ENCODE measurements at regions not wholly inside any gene's neighbourhood (a gene's known extent, or its start where the extent isn't known, plus 50 kb on each side); places are given as distances from the start of the nearest gene placed in this dataset.

DNA sequence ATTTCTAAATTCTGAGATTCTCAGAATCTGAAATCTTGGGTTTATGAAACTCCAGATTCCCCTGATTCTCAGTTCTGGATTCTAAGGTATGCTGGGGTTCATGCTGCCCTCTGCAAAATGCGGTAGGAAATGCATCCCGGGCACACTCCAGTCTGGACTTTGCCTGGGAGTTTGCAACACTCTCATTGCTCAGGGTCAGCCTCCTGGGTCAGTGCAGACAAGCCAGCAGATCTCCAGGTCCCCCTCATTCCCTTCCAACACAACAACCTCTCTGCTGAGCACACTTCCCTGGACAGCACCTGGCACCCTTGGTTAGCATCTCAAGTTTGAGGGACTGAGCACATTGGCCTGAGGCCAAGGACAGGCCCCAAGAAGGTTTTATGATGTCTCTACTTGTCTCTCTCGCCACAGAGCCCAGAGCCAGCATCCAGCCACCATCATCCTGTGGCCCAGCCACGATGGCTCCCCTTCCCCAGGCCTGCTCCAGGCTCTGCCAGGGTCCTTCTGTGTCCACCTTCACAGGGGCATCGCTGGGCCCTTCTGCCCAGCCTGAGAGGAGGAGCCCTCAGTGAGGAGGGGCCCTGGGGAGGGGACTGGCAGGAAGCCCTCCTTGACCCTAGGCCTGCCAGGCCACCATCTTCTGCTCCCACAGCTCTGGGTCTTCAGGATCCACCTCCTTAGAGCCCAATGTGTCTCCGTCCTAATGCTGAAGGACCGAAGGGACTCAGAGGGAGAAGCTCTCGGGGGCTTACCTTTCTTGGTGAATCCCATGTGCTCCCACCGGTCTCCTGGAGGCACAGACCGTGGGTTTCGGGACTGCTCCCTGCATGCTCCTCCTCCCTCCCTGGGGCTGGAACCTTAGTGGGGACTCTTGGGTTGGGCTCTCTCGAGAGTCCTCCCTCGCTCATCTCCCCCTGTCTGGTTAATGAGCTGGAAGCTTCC, 550.7 kb downstream of the PTPRU start:
- TF ChIP-seq POLR2AphosphoS5 (IDR thresholded peaks at IDR 0.05; ENCODE audit: low read depth, low read length) (no peak), TAF1 (IDR thresholded peaks at IDR 0.05; ENCODE audit: borderline replicate concordance, insufficient read depth, low read length) (no peak)
- TF ChIP-seq, protein P1, sequence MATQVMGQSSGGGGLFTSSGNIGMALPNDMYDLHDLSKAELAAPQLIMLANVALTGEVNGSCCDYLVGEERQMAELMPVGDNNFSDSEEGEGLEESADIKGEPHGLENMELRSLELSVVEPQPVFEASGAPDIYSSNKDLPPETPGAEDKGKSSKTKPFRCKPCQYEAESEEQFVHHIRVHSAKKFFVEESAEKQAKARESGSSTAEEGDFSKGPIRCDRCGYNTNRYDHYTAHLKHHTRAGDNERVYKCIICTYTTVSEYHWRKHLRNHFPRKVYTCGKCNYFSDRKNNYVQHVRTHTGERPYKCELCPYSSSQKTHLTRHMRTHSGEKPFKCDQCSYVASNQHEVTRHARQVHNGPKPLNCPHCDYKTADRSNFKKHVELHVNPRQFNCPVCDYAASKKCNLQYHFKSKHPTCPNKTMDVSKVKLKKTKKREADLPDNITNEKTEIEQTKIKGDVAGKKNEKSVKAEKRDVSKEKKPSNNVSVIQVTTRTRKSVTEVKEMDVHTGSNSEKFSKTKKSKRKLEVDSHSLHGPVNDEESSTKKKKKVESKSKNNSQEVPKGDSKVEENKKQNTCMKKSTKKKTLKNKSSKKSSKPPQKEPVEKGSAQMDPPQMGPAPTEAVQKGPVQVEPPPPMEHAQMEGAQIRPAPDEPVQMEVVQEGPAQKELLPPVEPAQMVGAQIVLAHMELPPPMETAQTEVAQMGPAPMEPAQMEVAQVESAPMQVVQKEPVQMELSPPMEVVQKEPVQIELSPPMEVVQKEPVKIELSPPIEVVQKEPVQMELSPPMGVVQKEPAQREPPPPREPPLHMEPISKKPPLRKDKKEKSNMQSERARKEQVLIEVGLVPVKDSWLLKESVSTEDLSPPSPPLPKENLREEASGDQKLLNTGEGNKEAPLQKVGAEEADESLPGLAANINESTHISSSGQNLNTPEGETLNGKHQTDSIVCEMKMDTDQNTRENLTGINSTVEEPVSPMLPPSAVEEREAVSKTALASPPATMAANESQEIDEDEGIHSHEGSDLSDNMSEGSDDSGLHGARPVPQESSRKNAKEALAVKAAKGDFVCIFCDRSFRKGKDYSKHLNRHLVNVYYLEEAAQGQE (IDR thresholded peaks at IDR 0.05; ENCODE audit: insufficient read depth in 1 of 2, low read depth in 2 of 2, low read length in 2 of 2) = no peak

Data from PFSK-1 (cell line).